ENCODE measurements at regions not wholly inside any gene's neighbourhood (a gene's known extent, or its start where the extent isn't known, plus 50 kb on each side); places are given as distances from the start of the nearest gene placed in this dataset.
A peak's percentile ranks its signal among the peaks of the same experiment; 100 is the strongest.

DNA sequence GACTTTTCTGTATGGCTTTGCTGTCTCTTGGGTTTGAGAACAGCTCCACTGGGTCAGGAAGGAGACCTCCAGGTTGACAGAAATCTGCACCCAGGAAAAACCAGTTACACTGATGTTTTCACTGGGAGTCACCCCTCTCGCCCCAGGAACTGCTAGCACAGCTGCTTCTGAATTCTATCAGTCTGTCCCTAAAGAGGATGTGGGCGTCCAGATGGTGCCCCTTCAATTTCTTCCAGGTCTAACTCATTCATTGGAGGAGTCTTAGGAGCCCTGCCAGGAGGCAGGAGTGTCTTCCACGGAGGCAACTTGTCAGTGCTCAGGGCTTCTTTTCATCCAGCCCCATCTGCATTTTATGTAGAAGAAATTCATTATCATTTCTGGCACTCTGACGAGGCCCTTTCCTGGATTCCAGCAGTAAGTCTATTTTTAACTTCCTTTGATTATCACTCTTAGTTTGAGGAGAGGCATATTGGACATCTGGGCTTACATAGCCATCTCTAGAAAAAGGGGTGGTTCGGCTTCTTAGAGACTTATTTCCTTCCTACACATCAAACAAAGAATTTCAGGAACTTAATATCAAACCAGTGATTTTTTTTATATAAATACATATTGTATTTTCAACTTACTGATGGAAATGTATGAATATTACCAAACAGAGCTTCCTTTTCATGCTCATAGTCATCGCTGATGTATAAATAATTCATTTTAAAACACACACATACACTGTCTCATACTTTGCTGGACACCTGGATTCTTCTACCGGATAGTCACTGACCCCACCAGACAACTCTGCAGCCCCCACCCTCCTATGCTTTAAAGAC lies 148.8 kb downstream of the IRX2 start:
- Mint-ChIP-seq H3K4me1 (no peaks in the 10 kb centered on the region), H3K36me3 (no peaks in the 10 kb centered on the region), H3K27me3 (no peaks in the 10 kb centered on the region), H3K9me3 (peaks cover 4% of the 10 kb centered on the region), H3K4me3 (no peak overlapping the region), H3K27ac (no peak overlapping the region)
- no peak for ATAC-seq

DNA sequence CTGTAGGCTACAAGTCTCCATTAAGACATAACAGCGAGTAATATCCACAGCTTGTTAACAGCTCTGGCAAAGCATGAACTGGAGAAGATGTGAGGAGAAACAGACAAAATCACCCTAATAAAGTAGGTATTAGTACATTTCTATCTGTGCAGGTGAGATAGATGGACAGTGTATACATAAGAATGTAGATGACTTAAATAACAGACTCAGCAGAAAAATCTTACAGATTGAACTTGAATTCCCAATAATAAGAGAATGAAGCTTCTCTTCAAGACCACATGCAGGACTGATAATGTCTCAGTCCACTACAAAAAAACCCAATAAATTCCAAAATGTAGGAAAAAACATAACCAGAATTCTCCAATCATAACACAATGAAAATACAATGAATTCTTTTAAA lies 153.0 kb downstream of the IRX2 start:
- Mint-ChIP-seq H3K36me3 (no peaks in the 10 kb centered on the region), H3K9me3 (peaks cover 8% of the 10 kb centered on the region), H3K27me3 (no peaks in the 10 kb centered on the region), H3K4me1 (no peaks in the 10 kb centered on the region), H3K27ac (no peak overlapping the region), H3K4me3 (no peak overlapping the region)
- ATAC-seq: no peak

DNA sequence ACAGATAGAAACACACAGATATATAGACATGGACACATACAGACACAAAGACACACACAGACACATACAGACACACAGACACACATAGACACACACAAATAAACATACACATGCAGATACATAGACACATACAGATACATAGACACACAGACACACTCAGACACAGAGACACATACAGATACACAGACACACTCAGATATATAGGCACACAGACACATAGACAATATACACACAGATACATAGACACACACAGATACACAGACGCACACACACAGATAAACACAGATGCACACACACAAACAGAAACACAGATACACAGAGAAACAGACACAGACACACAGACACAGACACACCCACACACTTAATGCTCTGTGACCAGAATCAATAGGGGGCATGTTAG lies 156.8 kb downstream of the IRX2 start:
- no peak for ATAC-seq
- Mint-ChIP-seq H3K27me3 (no peaks in the 10 kb centered on the region), H3K9me3 (peaks cover 4% of the 10 kb centered on the region), H3K36me3 (no peaks in the 10 kb centered on the region), H3K4me1 (no peaks in the 10 kb centered on the region), H3K4me3 (no peak overlapping the region), H3K27ac (no peak overlapping the region)

DNA sequence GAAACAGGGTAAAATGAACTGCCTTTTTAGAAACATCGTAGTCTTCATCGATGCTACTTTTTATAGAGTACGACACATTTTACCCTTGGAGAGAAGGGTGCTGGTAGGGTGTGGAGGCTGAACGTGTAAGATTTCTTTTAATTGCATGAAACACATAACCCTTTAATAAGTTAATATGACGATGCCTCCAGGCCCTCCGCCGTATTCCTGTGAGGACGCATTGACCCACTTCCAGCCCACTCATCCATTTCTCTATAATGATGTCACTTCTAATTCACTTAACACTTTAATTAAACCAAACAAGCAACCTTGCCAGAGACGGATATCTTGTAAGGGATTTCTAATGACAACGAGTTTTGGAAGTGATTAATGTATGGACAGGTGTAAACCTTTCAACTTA lies 158.7 kb downstream of the IRX2 start:
- Mint-ChIP-seq H3K9me3 (peaks cover 4% of the 10 kb centered on the region), H3K27ac (no peak overlapping the region), H3K4me3 (no peak overlapping the region), H3K4me1 (no peaks in the 10 kb centered on the region), H3K27me3 (no peaks in the 10 kb centered on the region), H3K36me3 (no peaks in the 10 kb centered on the region)
- ATAC-seq: no peak

DNA sequence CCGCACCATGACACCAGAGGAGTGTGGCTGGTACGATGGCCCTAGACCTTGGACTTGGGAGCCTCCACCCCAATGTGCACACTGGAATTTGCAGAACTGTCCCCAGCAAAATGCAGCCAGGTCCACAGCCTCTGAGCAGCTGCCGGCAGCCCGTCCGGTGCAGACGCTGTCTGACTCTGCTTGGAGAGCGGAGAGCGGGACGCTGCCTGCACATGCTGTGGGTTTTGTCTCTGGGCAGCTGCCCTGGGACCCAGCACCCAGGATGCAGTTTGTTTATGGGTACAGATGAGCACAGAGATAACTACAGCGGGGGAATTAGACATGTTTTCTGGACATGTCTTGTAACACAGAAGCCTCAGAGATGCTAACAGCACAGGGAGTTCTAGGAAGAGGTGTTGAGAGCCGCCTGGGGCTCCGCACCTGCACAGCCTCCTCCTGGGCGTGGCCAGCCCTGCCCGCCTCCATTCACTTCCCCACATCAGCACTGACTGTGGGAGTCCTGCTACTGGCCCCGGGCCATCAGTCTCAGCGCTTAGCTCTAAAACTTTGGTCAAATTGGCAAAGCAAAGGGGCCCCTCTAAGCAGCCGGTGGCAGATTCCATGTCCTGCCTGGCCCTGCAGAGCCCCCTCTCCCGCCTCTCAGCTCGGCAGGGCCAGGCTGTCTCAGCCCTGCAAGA lies 159.6 kb downstream of the IRX2 start:
- H3K36me3 Mint-ChIP-seq: no peaks in the 10 kb centered on the region
- no peaks in the 10 kb centered on the region for H3K27me3 Mint-ChIP-seq
- H3K9me3 Mint-ChIP-seq: peaks cover 4% of the 10 kb centered on the region
- no peaks in the 10 kb centered on the region for H3K4me1 Mint-ChIP-seq
- no peak overlapping the region for H3K27ac Mint-ChIP-seq
- peak; percentile 12 for ATAC-seq
- H3K4me3 Mint-ChIP-seq: no peak overlapping the region

DNA sequence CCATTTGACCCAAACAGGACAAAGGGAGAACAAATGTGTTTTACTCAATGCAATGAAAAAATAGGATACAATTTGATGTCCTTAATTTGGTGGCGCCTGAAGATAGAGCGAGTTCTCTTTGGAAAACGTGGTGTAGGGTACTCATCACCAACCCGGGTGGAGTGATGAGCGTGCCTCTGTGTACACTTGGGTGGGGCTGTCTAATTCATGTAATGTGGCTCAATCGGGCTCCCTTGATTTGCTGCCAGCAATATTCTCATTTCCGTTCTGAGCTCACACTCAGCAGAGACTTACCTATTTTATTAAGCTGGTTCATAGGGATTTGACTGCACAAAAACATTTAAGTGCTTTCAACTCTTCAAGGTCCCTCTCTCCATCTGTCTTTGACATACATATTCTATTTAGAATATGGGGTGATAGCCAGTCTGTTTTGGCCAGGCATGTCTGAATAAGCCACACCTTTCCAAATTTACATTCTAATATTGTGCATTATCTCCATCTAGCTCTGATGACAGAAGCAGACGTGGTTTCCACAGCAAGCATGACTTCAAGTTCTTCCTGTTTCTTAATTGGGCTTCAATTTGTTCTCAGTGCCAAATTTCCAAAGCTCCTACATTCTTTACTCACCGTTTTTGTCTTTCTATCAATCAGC lies 162.5 kb downstream of the IRX2 start:
- no peak for ATAC-seq
- Mint-ChIP-seq H3K27ac (no peak overlapping the region), H3K4me3 (no peak overlapping the region), H3K9me3 (no peaks in the 10 kb centered on the region), H3K4me1 (no peaks in the 10 kb centered on the region), H3K36me3 (no peaks in the 10 kb centered on the region), H3K27me3 (no peaks in the 10 kb centered on the region)

DNA sequence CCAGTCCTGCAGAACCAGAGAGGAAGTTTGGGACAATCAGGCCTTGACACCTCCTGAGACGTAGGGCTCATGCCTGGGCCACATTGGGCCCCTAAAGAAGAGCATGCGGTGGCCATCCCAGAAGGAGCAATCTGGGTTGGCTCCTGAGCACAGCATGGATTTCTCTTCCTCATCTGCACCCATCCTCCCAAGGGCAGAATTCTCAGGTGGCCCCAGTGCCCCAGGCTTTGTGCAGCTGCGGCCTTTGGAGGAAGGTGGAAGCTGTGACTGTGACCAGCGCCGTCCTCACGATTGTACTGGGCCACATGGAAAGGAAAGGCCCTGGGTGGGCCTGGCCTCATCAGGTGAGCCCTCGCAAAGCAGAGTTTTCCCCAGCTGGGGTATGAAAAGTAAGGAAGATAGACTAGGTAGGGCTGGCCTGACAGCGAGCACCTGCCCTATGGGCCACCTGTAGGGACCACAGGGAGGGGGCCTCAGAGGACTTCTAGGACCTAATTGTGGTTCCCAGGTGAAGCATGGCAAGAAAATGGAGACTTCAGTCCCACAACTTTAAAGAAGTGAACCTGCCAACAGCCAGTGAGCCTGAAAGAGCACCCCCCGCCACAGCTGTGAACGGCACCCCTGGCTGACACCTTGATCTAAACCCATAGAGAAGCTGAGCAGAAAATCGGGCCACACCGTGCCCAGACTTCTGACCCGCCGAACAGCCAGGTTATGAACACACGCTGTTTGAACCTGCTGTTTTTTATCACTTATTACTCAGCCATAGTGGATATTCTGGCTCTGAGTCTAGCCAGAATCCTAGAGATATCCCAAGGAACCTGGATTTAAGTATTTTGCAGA lies 164.1 kb downstream of the IRX2 start:
- Mint-ChIP-seq H3K9me3 (no peaks in the 10 kb centered on the region), H3K4me1 (no peaks in the 10 kb centered on the region), H3K27me3 (no peaks in the 10 kb centered on the region), H3K27ac (no peak overlapping the region), H3K36me3 (no peaks in the 10 kb centered on the region), H3K4me3 (no peak overlapping the region)
- ATAC-seq: no peak

DNA sequence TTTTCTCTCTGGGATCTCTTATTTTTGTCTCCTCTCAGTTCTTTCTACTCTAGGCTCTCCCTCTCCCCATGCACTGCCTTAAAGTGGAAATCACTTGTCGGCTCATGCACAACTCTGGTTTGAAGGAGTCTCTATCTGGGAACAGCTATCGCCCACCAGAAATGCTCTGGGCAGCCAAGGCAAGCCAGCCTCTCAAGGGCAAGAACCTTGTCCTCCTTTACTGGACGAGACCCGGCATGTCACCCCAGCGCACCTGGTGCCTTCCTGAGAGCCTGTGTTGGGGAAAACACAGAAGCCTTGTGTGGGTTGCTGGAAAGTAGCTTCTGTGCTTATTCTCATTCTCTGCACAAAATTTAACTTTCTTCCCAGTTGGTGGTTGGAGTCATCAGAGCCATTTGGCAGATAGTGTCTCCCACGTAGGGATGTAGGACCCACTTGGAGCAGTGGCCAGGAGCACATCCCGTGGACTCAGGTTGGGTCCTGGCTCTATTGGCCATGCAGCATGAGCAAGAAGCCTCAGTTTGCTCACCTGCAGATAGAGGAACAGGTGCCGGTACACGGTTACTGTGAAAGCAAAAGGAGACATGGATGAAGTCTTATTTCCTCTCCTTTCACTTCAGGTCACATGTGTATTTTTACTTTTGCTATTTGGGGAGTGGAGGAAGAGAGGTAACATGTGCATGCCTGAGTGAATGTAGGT lies 165.3 kb downstream of the IRX2 start:
- Mint-ChIP-seq H3K27me3 (no peaks in the 10 kb centered on the region), H3K4me3 (no peak overlapping the region), H3K27ac (no peak overlapping the region), H3K9me3 (peaks cover 4% of the 10 kb centered on the region), H3K36me3 (no peaks in the 10 kb centered on the region), H3K4me1 (no peaks in the 10 kb centered on the region)
- ATAC-seq: no peak

DNA sequence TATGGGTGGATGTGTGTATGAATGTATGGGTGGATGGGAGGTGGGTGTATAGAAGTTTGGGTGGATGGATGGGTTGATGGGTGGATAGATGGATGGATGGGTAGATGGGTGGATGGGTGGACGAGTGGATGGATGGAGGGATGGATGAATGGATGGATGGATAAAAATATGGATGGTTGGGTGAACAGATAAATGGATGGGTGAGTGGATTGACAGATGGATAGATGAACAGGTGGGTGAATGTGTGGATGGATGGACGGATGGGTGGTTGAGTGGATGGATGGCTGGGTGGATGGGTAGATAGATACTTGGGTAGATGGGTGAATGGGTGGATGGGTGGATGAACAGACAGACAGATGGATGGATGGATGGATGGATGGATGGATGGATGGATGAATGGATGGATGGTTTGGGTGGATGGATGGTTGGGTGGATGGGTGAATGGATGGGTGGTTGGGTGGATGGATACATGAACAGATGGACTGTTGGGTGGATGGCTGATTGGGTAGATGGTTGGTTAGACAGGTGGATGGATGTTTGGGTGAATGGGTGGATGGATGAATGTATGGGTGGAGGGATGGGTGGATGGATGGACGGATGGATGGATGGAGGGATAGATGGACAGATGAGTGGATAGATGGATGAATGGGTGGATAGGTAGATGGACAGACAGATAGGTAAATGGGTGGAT lies 166.8 kb downstream of the IRX2 start:
- H3K9me3 Mint-ChIP-seq: peaks cover 4% of the 10 kb centered on the region
- H3K4me1 Mint-ChIP-seq: no peaks in the 10 kb centered on the region
- H3K36me3 Mint-ChIP-seq: no peaks in the 10 kb centered on the region

DNA sequence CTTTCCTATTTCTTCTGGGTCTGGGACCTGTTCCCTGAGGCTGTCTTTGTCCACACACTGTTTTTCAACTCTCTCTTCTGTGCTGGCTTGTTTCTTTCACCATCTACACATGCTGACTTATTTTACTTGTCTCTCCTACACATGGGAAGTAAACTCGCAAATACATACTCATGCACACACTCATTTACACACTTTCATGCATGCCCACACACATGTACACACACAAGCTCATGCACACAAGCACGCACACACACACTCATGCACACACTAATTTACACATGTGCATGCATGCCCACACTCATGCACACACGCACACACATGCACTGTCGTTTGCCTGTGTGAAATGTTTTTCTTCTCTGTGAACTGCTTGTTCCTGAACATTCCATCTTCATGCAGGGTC lies 169.0 kb downstream of the IRX2 start:
- H3K4me1 Mint-ChIP-seq: no peaks in the 10 kb centered on the region
- no peak overlapping the region for H3K27ac Mint-ChIP-seq
- no peak for ATAC-seq
- H3K4me3 Mint-ChIP-seq: no peak overlapping the region
- no peaks in the 10 kb centered on the region for H3K36me3 Mint-ChIP-seq
- H3K27me3 Mint-ChIP-seq: no peaks in the 10 kb centered on the region
- peaks cover 4% of the 10 kb centered on the region for H3K9me3 Mint-ChIP-seq

More for the DNA sequence above, 166.8 kb downstream of the IRX2 start:
- no peak overlapping the region for H3K27ac Mint-ChIP-seq
- no peak for ATAC-seq
- no peaks in the 10 kb centered on the region for H3K27me3 Mint-ChIP-seq
- no peak overlapping the region for H3K4me3 Mint-ChIP-seq

DNA sequence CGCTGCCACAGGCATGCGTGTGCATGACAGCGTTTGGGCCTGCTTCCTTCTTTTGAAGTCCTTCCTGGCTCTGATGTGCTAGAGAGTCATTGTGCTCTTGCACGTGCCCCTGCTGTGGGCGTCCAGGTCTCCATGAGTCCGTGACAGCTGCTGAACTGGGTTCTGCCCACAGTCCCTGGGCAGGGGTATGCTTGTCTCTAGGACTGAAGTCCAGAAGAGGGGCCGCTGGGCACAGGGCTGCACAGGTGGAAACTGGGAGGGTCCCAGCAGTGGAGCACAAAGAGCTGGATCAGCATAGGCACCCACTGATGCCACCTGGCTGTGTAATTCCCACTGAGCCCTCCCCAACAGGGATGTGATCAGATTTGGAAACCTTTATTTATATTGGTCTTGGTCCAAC lies 169.4 kb downstream of the IRX2 start:
- H3K9me3 Mint-ChIP-seq: peaks cover 4% of the 10 kb centered on the region
- ATAC-seq: no peak
- H3K36me3 Mint-ChIP-seq: no peaks in the 10 kb centered on the region
- no peaks in the 10 kb centered on the region for H3K4me1 Mint-ChIP-seq
- no peak overlapping the region for H3K27ac Mint-ChIP-seq
- no peaks in the 10 kb centered on the region for H3K27me3 Mint-ChIP-seq
- no peak overlapping the region for H3K4me3 Mint-ChIP-seq

DNA sequence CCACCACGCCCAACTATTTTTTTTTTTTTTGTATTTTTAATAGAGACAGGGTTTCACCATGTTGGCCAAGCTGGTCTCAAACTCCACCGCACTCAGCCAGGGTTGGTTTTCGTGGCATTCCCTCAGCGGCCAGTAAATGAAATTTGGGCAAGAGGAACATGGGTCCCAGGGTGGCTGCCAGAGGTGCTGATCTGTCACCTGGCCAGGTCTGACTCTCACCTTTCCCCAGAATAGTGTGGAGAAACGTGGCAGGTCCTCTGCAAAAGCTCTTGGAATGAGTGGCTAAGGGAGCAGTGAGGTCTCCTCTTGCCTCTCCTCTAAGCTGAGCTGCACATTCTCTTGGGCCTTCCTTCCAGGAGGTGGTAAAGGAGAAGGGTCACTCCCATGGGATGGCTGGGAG lies 170.1 kb downstream of the IRX2 start:
- Mint-ChIP-seq H3K4me1 (no peaks in the 10 kb centered on the region), H3K36me3 (no peaks in the 10 kb centered on the region), H3K27me3 (no peaks in the 10 kb centered on the region), H3K9me3 (peaks cover 7% of the 10 kb centered on the region), H3K4me3 (no peak overlapping the region), H3K27ac (no peak overlapping the region)
- no peak for ATAC-seq

DNA sequence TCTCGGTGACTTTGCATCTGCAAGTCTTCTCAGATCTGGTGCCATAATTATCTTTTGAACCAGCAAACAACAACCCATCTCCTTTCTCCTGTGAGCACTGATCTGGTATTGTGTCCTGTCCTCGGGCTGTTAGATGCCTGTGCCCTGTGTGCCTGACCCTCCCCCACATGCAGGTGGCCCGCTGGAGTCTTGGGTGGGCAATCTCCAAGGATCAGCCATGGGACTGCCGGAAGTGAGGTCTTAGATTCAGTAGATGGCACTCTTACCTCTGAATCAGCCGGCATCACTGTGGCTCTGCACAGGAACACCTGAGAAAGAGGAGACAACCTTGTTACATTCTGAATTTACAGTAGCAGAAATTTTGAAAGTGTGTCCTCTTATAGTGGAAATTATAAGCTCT lies 172.4 kb downstream of the IRX2 start:
- Mint-ChIP-seq H3K4me3 (no peak overlapping the region), H3K36me3 (no peaks in the 10 kb centered on the region), H3K9me3 (peaks cover 7% of the 10 kb centered on the region), H3K27ac (no peak overlapping the region), H3K4me1 (no peaks in the 10 kb centered on the region), H3K27me3 (no peaks in the 10 kb centered on the region)
- ATAC-seq: no peak

DNA sequence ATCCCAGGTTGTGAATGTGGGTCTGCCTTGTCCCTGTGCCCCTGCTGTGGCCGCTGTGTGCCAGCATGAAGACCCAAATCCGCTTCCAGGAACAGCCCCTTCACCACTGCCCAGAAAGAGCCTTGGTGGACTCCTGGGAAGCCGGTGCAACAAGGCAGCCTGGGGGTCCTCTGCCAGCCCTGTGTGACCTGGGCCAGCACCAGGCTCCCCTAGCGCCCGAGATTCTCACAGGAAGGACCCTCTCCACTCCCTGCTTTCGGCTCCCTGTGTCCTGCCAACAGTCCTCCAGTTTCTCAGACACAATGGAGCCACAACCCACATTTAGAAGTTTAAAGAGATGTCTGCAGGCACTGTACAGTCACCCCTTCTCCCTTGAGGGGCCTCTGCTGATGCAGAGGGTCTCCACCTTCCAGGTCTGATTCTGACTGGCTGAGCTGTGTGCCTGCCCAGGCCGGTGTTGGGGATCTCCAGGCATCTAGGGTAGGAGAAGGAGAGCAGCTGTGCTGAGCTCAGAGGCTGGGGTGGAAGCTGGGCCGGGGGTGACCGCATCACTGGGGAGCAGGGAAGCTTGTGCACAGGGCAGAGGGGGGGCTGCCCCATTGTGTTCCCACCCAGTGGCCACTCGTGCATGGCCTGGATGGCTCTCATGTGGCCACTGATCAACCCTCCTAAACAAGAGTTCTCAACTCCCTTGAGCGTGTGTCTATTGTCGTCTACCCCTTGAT lies 174.0 kb downstream of the IRX2 start:
- Mint-ChIP-seq H3K9me3 (peaks cover 7% of the 10 kb centered on the region), H3K4me1 (no peaks in the 10 kb centered on the region), H3K36me3 (no peaks in the 10 kb centered on the region), H3K27ac (no peak overlapping the region), H3K4me3 (no peak overlapping the region), H3K27me3 (no peaks in the 10 kb centered on the region)
- no peak for ATAC-seq
